ENCODE measurements at regions not wholly inside any gene's neighbourhood (a gene's known extent, or its start where the extent isn't known, plus 50 kb on each side); places are given as distances from the start of the nearest gene placed in this dataset.

DNA sequence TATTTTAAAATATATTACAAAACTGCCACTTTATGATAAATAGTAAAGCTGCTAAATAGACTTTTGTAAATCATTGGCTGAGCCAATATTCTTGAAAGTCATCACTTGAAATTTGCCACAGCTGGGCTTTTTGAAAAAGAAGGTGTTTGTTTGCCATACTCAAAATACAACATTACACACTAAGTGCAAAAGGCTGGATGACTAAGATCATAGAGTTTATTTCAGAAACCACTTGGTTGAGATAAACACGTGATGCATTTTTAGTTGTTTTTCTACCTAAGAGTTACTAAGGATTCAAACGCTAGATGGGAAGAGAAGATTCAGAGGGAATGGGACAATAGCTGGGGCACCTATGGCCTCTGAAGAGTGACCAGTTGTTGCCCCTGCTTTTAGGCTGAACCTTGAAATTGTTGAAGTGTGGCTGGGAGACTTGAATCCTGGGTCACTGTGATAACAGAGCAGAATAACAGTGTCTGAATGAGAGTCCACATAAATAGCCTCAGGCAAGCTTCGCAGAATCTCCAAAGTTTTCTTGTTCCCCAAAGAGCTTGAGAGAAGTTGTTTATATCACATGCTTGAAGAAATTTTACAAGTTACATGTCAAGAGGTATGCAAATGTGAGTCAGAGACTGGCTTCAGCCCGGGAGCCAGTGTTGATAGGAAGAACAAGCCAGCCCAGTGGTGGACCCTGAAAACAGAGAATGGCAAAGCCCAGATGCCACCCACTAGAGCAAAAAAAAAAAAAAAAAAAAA lies 409.8 kb downstream of the GPD2 start:
- no peak for DNase-seq

DNA sequence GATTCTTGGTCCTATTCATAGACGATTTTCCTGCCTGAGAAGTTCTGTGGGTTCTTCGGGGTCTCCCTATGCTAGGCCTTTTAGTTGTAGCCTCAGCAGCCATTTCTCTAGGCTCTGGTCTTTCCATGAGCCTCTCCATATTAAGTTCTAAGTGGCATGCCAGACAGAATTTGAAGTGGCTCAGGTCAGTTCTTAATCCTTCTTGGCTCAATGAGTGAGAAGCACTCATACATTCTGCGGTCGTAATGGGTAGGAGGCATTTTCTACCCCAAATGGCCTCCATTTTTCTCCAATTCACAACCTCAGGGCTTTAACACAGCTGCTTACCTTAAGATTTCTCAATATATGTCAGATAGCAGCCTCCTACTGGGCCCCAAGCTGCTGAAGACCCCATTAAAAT lies 405.3 kb upstream of the GALNT5 start:
- DNase-seq, result no peak

DNA sequence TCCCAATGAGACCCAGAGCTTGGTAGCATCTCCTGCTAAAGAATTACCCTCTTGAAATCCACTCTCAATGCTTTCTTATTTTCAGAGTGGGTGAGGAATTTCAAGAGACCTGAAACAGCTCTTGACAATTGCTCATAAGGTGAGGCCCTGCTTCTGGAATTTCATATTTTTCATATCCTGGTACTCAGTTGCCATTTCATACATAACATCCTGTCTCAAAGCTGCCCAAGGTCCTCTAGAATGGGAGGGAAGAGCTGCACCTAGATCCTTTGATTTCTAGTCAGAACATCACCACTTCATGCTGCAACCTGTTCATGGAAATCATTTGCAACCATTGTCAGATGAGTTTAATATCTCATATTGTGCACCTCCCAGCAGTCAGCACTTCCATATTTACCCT lies 404.8 kb upstream of the GALNT5 start:
- DNase-seq, result no peak

DNA sequence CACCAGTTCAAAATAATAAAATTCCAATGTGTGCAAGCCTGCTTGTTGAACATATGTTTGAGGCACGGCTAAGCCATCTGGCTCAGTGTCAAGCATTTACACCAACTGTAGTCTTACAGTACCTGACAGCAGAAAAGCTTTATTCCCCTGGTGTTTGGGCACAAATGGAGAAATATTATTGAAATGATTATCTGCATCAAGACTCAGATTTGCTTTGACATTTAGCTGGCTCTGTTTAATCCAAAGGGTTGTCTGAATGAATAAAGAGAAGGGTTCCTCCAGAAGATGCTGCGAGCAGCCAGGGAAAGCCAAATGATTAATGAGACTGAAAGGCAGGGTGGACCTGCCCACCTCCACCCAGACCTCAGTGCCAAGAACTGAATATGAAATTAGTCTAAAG lies 393.2 kb upstream of the GALNT5 start:
- DNase-seq, result no peak

DNA sequence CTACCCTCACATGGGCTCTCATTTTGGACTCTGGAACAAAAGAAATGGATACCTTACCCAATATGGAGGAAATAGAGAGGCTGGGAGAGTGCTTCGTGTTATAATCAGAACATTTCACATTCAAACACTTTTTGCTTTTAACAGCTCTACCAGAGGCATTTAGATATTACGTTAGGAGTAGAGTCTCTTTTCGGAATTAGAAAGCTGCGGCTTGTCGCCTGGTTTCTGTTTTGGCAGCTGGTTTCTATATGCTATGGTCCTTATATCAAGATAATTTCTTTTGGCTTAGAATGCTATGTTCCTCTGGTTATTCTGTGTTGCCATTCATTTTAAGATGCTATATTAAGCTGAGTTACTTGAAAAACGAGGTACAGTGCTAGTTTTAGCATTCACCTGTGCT lies 392.8 kb upstream of the GALNT5 start:
- no peak for DNase-seq

DNA sequence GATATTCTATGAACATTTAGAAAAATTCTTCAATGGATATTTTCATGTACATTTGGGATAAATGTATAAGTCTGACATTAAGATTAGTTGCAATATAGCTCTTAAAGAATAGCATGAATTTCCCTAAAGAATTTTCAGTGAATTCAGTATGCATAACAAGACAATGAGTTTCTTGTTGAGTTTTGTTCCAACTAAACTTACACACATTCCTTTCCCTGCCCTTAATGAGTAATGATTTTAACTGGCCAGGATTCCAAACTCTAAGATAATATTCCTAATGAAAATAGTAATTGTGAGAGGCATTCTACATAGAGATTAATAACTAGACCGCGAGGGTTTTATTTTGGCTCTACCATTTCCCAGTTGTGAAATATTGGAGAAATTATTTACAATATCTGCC lies 390.3 kb upstream of the GALNT5 start:
- no peak for DNase-seq

DNA sequence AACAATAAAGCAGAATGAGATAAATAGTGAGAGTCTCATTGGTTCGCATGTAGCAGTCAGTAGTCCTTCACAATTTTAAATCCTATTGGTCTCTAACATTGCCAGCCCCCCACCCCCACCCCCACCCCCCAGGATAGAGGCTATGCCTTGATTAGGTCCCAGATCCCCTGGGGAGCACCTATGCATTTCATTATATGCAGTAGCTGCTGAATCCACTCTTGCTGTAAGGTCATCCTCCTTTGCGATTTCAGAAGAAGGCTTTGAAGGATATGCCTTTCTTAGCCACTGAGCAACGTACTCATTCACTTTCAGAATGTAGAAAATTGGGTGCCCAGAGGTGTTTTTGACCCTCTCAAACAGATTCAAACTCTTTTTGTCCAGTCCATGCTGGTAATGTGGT lies 382.8 kb upstream of the GALNT5 start:
- no peak for DNase-seq

DNA sequence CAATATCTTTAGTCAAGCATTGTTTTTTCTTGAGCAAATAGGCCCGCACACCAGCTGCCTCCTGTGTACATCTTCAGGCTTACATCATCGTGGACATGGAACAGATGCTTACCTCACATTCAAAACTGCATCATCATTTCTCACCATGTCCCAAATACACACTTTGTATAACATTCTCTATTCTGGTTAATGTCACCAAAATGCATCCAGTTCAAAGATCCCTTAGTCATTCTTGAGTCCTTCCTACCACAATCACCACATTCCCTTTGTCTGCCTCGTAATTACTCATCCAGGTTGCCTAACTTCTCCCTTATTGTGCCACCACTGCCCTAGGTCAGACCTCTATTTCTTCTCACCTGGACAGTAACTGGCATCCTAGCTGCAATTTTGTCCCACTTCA lies 373.7 kb upstream of the GALNT5 start:
- DNase-seq, result no peak

DNA sequence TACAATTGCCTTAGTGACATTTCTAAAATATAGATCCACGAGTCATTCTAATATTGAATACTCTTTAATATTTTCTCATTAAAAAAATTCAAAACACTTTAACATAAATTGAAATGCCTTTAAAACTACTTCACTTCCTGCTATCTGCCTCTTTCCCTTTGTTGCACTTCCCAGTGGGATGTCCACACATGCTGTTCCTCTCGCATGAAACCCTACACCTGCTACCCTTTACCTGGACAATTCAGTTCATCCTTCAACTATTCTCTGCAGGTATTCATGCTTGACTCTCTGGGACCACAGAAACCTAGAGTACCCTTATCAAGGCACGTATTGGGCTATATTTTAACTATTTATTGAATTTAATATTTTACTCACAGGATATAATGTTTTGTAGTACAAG lies 373.3 kb upstream of the GALNT5 start:
- DNase-seq, result no peak

DNA sequence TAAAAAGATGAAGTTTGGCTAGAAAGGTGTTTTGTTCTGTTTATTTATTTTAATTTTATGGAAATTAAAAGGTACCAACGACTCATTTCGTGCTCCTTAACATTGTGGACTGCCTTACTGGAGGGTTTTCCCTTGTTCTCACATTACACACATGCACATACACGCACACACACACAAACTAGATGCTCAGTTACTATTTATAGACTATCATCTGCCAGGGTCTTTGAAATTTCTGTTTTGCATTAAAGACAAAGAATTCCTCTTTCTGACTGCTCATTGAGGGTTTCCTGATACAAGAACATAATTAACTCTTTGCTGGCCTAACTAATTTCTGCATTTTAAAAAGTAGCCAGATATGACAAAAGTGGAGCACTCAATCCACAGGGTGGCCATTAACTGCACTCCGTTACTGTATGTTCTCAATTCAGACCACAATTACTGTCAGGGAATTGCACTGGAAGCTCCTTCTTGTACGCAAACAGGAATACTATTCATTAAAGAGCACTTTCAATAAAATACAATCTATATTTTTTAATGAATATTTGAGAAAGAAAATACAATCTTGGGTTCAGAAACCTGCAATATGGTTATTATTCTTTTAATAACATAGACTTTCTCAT lies 366.9 kb upstream of the GALNT5 start:
- DNase-seq, result no peak

DNA sequence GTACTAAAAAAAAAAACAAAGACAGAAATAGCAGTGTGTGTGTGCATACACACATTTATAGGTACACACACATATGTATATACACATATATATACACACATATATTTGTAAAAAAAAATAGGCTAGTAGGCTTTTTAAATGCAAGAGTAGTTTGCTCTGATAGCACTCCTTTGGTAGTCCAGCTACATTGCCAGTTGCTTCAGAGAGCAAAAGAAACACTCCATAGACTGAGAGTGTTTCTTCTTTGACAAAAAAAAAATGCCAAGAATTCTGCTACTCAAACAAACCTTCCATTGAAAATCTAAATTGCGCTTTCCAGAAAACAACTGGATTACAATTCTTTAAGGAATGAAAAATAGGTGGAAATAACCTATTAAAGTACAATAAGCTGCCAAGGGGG lies 365.9 kb upstream of the GALNT5 start:
- no peak for DNase-seq

DNA sequence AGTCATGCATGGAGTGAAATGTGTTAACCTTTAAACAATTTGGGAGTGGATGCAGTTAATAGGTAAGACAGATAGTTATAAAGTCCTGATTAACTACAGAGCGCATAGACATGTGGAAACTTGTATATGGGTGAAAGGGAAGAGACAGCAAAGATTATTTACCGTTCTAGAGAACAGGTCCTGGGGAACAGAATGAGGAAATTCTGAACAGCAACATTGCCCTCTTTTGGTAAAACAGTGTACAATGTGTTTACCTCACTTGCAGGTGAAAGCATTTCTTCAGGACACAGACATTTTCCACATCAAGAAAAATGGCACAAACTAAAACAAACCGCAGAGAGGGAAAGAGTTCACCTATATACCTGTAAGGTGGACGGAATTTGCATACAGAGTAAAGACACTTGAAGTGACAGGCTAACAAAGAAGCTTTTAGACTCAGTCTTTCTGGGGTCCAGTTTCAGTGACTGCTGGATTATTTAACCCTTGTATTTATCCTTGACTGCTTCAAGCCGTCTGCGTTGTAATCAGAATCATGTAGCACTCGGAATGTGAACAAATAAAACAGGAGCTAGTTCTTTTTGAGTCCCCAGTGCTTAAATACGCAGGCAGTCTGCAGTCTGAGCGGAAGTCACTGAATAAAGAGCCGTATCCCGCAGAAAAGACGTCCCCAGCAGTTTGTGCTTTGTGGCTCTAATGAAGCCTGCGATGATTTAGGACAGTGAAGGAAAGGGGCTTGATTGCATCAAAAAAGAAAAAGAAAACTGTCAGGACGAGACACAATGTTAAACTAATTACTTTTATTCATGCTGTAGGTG lies 364.8 kb upstream of the GALNT5 start:
- DNase-seq, result peak; percentile 54

DNA sequence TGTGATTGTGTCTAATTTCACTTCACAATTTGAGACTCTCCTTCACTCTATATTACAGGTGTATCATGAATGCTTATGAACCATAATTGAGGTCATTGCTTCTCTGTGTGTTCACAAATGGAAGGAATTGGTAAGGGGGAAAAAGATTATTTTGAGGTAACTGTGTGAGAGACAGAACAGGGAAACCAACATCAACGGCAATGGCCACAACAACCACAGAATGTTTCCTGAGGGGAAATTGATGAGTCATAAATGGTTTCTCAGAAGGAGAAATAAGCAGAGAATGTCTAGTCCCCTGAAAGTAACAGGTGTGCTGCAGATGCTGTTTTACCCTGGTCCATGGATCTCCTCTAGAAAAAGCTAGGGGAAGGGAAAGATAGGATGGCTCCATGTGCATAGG lies 361.2 kb upstream of the GALNT5 start:
- DNase-seq, result no peak

DNA sequence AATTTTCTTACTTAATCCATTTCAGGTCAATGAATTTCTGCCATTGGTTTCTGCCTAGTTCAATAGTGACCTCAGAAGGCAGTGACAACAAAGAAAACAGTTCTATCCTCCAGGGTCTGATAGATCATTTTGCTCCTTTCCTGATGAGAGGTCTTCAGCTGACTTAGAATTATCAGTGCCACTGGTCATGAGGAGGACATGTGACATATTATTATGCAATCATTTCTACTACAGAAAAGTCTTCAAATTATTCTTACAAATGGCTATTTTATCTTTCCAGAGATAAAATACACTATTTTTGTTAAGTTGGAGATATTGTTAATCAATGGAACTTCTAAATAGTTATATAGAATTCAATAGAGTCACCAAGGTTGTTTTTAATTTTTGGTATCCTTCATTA lies 360.0 kb upstream of the GALNT5 start:
- no peak for DNase-seq

DNA sequence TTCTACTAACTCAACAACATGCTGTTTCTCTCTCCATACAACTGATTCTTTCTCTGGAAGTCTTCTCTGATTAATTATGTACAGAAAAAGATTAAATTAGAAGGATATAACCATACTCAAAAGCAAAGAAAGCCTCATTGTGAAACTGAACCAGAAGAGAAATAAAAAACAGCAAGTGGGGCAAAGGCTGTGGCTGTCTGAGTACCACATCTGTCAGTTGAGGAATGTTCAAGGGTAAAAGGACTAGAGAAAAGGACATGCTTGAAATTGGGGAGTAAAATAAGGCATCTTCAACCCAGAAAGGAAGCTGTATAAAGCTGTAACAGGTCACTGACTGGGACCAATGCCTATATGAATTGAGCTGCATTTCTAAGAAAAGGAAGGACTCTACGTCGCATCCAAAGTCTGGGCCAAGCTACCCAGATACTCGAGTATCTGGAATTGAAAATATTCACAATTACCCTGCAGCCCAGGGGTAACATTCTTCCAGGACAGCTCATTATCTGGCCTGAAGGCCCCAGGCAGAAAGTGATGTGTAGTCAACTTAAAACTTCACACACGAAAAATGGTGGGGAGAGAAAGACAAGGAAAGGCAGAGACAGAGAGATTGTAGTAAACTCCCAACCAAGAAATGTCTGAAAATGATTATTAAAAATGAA lies 356.0 kb upstream of the GALNT5 start:
- DNase-seq, result no peak

DNA sequence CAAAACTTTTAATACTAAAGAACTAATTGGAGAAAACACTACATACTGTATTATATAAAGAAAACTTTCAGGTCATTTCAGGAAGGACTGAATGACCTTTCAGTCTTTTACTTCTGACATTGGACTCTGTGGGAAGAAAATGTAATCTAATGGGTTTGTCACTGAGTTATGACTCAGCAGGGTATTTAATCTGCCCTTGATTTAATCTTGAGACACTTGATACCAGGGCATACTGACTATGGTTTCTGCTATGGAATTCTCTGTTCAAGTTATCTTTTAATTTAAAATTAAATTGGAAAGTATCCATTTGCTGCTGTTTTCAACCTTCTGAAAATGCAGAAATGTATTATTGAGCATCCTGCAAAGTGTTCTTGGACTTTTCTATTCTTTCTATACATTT lies 354.2 kb upstream of the GALNT5 start:
- DNase-seq, result no peak

DNA sequence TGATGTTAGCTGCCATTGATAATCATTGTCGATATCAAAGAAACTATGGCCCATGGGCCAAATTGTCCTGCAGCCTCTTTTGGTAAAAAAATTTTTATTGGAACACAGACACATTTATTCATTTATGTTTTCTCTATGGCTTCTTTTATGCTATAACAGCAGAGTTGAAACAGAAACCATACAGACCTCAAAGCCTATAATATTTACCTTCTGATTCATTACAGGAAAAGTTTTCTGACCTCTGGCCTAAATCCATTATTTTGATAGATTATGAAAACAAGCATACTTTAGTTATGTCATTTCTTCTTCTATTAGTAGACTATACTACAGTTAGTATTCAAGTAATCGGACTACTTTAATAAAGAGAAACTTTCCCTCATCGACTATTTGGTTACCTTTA lies 349.7 kb upstream of the GALNT5 start:
- DNase-seq, result no peak

DNA sequence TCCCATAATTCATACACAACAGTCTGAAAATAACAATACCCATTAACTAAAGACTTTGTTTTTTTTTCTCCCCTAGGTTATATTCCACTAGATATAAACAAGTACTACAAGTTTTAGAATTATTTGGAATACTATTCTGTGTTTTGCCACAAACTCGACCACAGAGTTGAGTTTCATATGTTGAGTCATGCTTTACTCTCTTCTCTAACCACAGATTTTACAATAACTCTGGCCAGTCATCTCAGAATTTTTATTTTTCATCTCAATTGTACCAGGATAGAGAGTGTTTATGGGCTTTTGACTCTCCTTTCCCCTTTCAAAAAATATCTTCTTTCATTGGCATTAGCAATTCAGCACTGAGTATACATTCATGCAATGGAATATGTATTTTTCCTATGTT lies 348.7 kb upstream of the GALNT5 start:
- DNase-seq, result no peak

DNA sequence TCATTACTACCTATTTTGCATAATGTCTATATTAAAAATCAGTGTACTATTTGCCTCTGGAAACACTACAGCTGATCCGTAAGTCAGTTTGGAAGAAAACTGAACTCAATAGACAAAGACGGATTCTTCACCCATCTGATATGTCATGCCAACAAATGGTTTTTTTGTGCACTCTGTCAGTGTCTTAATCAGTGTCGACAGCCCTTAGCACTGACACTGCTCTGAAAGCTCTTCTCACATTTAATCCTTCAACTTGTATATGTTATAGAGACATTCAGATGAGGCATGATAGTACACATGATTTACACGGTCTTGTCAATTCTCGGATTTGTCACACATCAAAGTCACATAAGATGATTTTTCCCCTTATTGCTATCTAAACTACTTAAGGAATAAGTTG lies 347.5 kb upstream of the GALNT5 start:
- DNase-seq, result no peak

DNA sequence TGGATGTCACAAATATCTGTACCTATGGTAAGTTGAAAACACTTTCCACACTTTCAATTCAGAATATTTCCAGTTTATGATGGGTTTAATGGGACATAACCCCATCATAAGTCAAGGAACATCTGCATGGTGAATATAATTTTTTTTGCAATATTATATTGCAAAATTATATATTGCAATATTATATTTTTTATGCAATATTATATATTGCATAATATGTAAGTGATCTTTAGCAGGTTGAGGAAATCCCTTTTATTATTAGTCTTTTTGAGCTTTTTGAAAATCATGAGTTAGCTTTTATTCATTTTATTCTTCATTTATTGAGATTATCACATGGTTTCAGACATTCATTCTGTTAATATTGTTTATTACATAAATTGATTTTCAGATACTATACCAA lies 342.2 kb upstream of the GALNT5 start:
- DNase-seq, result no peak

DNA sequence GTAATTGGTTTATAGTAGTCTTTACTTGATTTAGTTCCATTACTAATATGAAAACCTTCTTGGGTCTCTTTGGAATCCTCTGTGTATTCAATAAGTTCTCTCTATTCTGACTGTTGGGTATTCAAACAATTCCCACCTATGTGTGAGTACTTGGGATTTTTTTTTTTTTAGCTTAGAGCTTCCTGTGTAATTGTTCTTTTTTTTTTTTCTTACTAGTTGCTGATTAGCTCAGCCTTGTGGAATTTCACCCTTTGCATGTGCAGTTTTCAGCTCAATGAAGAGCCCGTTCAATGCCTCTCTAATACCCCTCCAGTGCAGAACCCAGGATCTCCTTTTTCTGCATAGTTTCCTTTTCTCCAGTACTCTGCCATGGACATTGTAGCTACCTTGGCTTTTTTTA lies 339.1 kb upstream of the GALNT5 start:
- DNase-seq, result no peak

DNA sequence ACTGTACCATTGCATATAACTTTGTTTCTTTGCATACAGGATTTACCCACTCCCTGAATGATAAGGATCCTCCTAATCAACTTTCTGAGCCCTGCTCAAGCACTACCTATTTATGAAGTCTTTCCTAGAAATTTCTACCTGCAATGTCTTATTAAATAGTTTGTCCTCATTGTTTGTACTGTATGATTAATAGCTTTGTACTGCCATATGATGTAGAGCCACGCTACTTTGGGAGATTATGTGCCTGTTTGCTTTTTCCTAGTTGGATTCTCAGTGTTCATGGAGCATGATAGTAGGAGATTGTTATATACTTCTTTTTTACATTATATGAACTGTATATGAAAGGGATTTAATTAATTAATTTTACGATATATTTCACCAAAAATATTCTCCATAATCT lies 327.1 kb upstream of the GALNT5 start:
- no peak for DNase-seq
